ENCODE measurements at regions not wholly inside any gene's neighbourhood (a gene's known extent, or its start where the extent isn't known, plus 50 kb on each side); places are given as distances from the start of the nearest gene placed in this dataset.
"Not testable (repeated sequence)": the region's sequence is repeated elsewhere in the genome, so short reads cannot be mapped to it uniquely, and the experiment has no call there.

- H2AFZ ChIP-seq (ENCODE audit: low read length), result no peak overlapping the region
- H3K18ac ChIP-seq (ENCODE audit: low read length), result no peak overlapping the region
- H3K36me3 ChIP-seq (replicated peaks in 1 of 2; ENCODE audit: control insufficient read depth in 2 of 2, insufficient read depth in 2 of 2, low read length in 2 of 2), result no peaks in the 10 kb centered on the region
- peaks cover 0 to 3% (median 0%) of the 10 kb centered on the region in 3 experiments for H3K27me3 ChIP-seq (ENCODE audit: control insufficient read depth in 3 of 3, insufficient read depth in 3 of 3, low read depth in 1 of 3, low read length in 3 of 3)
- DNase-seq (ENCODE audit: low spot score), result no peak
- H4K8ac ChIP-seq (ENCODE audit: low read depth, low read length), result no peak overlapping the region
- no peak overlapping the region for H3K4ac ChIP-seq (ENCODE audit: low read length)
- no peak overlapping the region for H3K23ac ChIP-seq (ENCODE audit: low read depth, low read length, poor library complexity)
- no CpG with 5 or more reads among the region's 6 CpGs for WGBS, 2 donors (ENCODE audit: extremely low coverage in 2 of 2, insufficient read length in 2 of 2, insufficient replicate concordance in 1 of 2)
- no peaks in the 10 kb centered on the region for H3K4me1 ChIP-seq (ENCODE audit: control insufficient read depth in 2 of 2, insufficient read depth in 1 of 2, low read depth in 1 of 2, low read length in 2 of 2)
- no peak overlapping the region for H4K91ac ChIP-seq (ENCODE audit: low read depth, low read length, poor library complexity)
- no peak overlapping the region for H2BK120ac ChIP-seq (ENCODE audit: low read depth, low read length)
- no peak overlapping the region for H2BK15ac ChIP-seq (ENCODE audit: low read length)
- no peak overlapping the region for H2BK5ac ChIP-seq (ENCODE audit: low read length)
- H3K79me1 ChIP-seq (ENCODE audit: low read depth, low read length), result no peaks in the 10 kb centered on the region
- no peak overlapping the region for H2BK12ac ChIP-seq (ENCODE audit: low read length)
- no peak overlapping the region for H3K27ac ChIP-seq (replicated peaks; ENCODE audit: low read length)
- no peak overlapping the region for H2AK5ac ChIP-seq (ENCODE audit: low read depth, low read length)
- no peak overlapping the region for H3K14ac ChIP-seq (ENCODE audit: low read length)
- no peak overlapping the region for H3K4me2 ChIP-seq (ENCODE audit: insufficient read depth, low read length, poor library complexity, severe bottlenecking)
- H3K9me3 ChIP-seq (replicated peaks in 1 of 2; ENCODE audit: control insufficient read depth in 2 of 2, insufficient read depth in 1 of 2, low read depth in 1 of 2, low read length in 2 of 2), result peaks cover 5 to 6% of the 10 kb centered on the region in 2 donors
- no peak overlapping the region for H3K9ac ChIP-seq (ENCODE audit: low read depth, low read length, poor library complexity)
- no peak overlapping the region for H3K4me3 ChIP-seq (ENCODE audit: low read length in 2 of 2)
Measured at GRCh38 chr2:120647487-120647886, 88.2 kb upstream of the GLI2 start.

- not testable (repeated sequence) for H3K36me3 ChIP-seq (replicated peaks in 1 of 2; ENCODE audit: control insufficient read depth in 2 of 2, insufficient read depth in 2 of 2, low read length in 2 of 2); H2BK12ac ChIP-seq (ENCODE audit: low read length); H3K4ac ChIP-seq (ENCODE audit: low read length); H3K9me3 ChIP-seq (replicated peaks in 1 of 2; ENCODE audit: control insufficient read depth in 2 of 2, insufficient read depth in 1 of 2, low read depth in 1 of 2, low read length in 2 of 2); H2BK15ac ChIP-seq (ENCODE audit: low read length); H3K4me3 ChIP-seq (ENCODE audit: low read length in 2 of 2); H3K23ac ChIP-seq (ENCODE audit: low read depth, low read length, poor library complexity); H3K27ac ChIP-seq (replicated peaks; ENCODE audit: low read length); H3K18ac ChIP-seq (ENCODE audit: low read length); H3K14ac ChIP-seq (ENCODE audit: low read length); H4K91ac ChIP-seq (ENCODE audit: low read depth, low read length, poor library complexity); H3K9ac ChIP-seq (ENCODE audit: low read depth, low read length, poor library complexity); H3K4me2 ChIP-seq (ENCODE audit: insufficient read depth, low read length, poor library complexity, severe bottlenecking); H2AK5ac ChIP-seq (ENCODE audit: low read depth, low read length); H2BK5ac ChIP-seq (ENCODE audit: low read length); DNase-seq (ENCODE audit: low spot score); H3K4me1 ChIP-seq (ENCODE audit: control insufficient read depth in 2 of 2, insufficient read depth in 1 of 2, low read depth in 1 of 2, low read length in 2 of 2); H4K8ac ChIP-seq (ENCODE audit: low read depth, low read length); H3K79me1 ChIP-seq (ENCODE audit: low read depth, low read length); H2AFZ ChIP-seq (ENCODE audit: low read length); H2BK120ac ChIP-seq (ENCODE audit: low read depth, low read length); H3K27me3 ChIP-seq (ENCODE audit: control insufficient read depth in 3 of 3, insufficient read depth in 3 of 3, low read depth in 1 of 3, low read length in 3 of 3)
- WGBS, 2 donors (ENCODE audit: extremely low coverage in 2 of 2, insufficient read length in 2 of 2, insufficient replicate concordance in 1 of 2), result no CpG with 5 or more reads among the region's 7 CpGs
Measured at GRCh38 chr2:120649381-120649780, 86.3 kb upstream of the GLI2 start.

GRCh38 chr2:120650022-120650644, 85.5 kb upstream of the GLI2 start:
- Histone ChIP-seq H3K18ac (ENCODE audit: low read length) (no peak overlapping the region), H3K4ac (ENCODE audit: low read length) (no peak overlapping the region), H3K27me3 (ENCODE audit: control insufficient read depth in 3 of 3, insufficient read depth in 3 of 3, low read depth in 1 of 3, low read length in 3 of 3) (peaks cover 0 to 9% (median 5%) of the 10 kb centered on the region in 3 experiments), H3K36me3 (replicated peaks in 1 of 2; ENCODE audit: control insufficient read depth in 2 of 2, insufficient read depth in 2 of 2, low read length in 2 of 2) (no peaks in the 10 kb centered on the region), H3K9ac (ENCODE audit: low read depth, low read length, poor library complexity) (no peak overlapping the region), H2BK12ac (ENCODE audit: low read length) (no peak overlapping the region), H3K79me1 (ENCODE audit: low read depth, low read length) (no peaks in the 10 kb centered on the region), H3K14ac (ENCODE audit: low read length) (no peak overlapping the region), H2BK15ac (ENCODE audit: low read length) (no peak overlapping the region), H2BK120ac (ENCODE audit: low read depth, low read length) (no peak overlapping the region), H3K9me3 (replicated peaks in 1 of 2; ENCODE audit: control insufficient read depth in 2 of 2, insufficient read depth in 1 of 2, low read depth in 1 of 2, low read length in 2 of 2) (peaks cover 5 to 6% of the 10 kb centered on the region in 2 donors), H3K23ac (ENCODE audit: low read depth, low read length, poor library complexity) (no peak overlapping the region), H2AK5ac (ENCODE audit: low read depth, low read length) (no peak overlapping the region), H3K27ac (replicated peaks; ENCODE audit: low read length) (no peak overlapping the region), H3K4me1 (ENCODE audit: control insufficient read depth in 2 of 2, insufficient read depth in 1 of 2, low read depth in 1 of 2, low read length in 2 of 2) (peaks cover 0 to 4% of the 10 kb centered on the region in 2 donors), H2AFZ (ENCODE audit: low read length) (no peak overlapping the region), H3K4me3 (ENCODE audit: low read length in 2 of 2) (no peak overlapping the region), H4K8ac (ENCODE audit: low read depth, low read length) (no peak overlapping the region), H4K91ac (ENCODE audit: low read depth, low read length, poor library complexity) (no peak overlapping the region), H2BK5ac (ENCODE audit: low read length) (no peak overlapping the region), H3K4me2 (ENCODE audit: insufficient read depth, low read length, poor library complexity, severe bottlenecking) (no peak overlapping the region)
- WGBS, 2 donors (ENCODE audit: extremely low coverage in 2 of 2, insufficient read length in 2 of 2, insufficient replicate concordance in 1 of 2), result no CpG with 5 or more reads among the region's 1 CpG
- DNase-seq (ENCODE audit: low spot score), result no peak

GRCh38 chr2:120651818-120652217, 83.8 kb upstream of the GLI2 start:
- H4K91ac ChIP-seq (ENCODE audit: low read depth, low read length, poor library complexity), result no peak overlapping the region
- no peak overlapping the region for H2BK5ac ChIP-seq (ENCODE audit: low read length)
- H2AFZ ChIP-seq (ENCODE audit: low read length), result no peak overlapping the region
- H3K4me3 ChIP-seq (ENCODE audit: low read length in 2 of 2), result no peak overlapping the region
- no peaks in the 10 kb centered on the region for H3K36me3 ChIP-seq (replicated peaks in 1 of 2; ENCODE audit: control insufficient read depth in 2 of 2, insufficient read depth in 2 of 2, low read length in 2 of 2)
- no peak overlapping the region for H4K8ac ChIP-seq (ENCODE audit: low read depth, low read length)
- peaks cover 0 to 11% (median 5%) of the 10 kb centered on the region in 3 experiments for H3K27me3 ChIP-seq (ENCODE audit: control insufficient read depth in 3 of 3, insufficient read depth in 3 of 3, low read depth in 1 of 3, low read length in 3 of 3)
- H3K27ac ChIP-seq (replicated peaks; ENCODE audit: low read length), result no peak overlapping the region
- no peak overlapping the region for H3K18ac ChIP-seq (ENCODE audit: low read length)
- H2BK15ac ChIP-seq (ENCODE audit: low read length), result no peak overlapping the region
- H3K14ac ChIP-seq (ENCODE audit: low read length), result no peak overlapping the region
- H3K23ac ChIP-seq (ENCODE audit: low read depth, low read length, poor library complexity), result no peak overlapping the region
- H2BK120ac ChIP-seq (ENCODE audit: low read depth, low read length), result no peak overlapping the region
- no peak overlapping the region for H3K9ac ChIP-seq (ENCODE audit: low read depth, low read length, poor library complexity)
- no peak overlapping the region for H3K4ac ChIP-seq (ENCODE audit: low read length)
- no peak overlapping the region for H3K4me2 ChIP-seq (ENCODE audit: insufficient read depth, low read length, poor library complexity, severe bottlenecking)
- DNase-seq (ENCODE audit: low spot score), result no peak
- H2BK12ac ChIP-seq (ENCODE audit: low read length), result no peak overlapping the region
- peaks cover 5 to 6% of the 10 kb centered on the region in 2 donors for H3K9me3 ChIP-seq (replicated peaks in 1 of 2; ENCODE audit: control insufficient read depth in 2 of 2, insufficient read depth in 1 of 2, low read depth in 1 of 2, low read length in 2 of 2)
- peaks cover 0 to 4% of the 10 kb centered on the region in 2 donors for H3K4me1 ChIP-seq (ENCODE audit: control insufficient read depth in 2 of 2, insufficient read depth in 1 of 2, low read depth in 1 of 2, low read length in 2 of 2)
- H2AK5ac ChIP-seq (ENCODE audit: low read depth, low read length), result no peak overlapping the region
- H3K79me1 ChIP-seq (ENCODE audit: low read depth, low read length), result no peaks in the 10 kb centered on the region

All from neuronal stem cell (in vitro differentiated cells).